ENCODE measurements at regions not wholly inside any gene's neighbourhood (a gene's known extent, or its start where the extent isn't known, plus 50 kb on each side); places are given as distances from the start of the nearest gene placed in this dataset.

GRCh38 chr11:81036168-81036870 lies 1595.5 kb upstream of the TENM4 start:
- H3K27me3 Mint-ChIP-seq (ENCODE audit: low read depth), result no peaks in the 10 kb centered on the region
- peaks cover 29% of the 10 kb centered on the region for H3K9me3 Mint-ChIP-seq
- H3K36me3 Mint-ChIP-seq (ENCODE audit: insufficient read depth), result no peaks in the 10 kb centered on the region
- DNase-seq, result no peak
- H3K4me3 Mint-ChIP-seq, result no peak overlapping the region
- H3K4me1 Mint-ChIP-seq (ENCODE audit: low read depth), result no peaks in the 10 kb centered on the region
- no peak for ATAC-seq

DNA sequence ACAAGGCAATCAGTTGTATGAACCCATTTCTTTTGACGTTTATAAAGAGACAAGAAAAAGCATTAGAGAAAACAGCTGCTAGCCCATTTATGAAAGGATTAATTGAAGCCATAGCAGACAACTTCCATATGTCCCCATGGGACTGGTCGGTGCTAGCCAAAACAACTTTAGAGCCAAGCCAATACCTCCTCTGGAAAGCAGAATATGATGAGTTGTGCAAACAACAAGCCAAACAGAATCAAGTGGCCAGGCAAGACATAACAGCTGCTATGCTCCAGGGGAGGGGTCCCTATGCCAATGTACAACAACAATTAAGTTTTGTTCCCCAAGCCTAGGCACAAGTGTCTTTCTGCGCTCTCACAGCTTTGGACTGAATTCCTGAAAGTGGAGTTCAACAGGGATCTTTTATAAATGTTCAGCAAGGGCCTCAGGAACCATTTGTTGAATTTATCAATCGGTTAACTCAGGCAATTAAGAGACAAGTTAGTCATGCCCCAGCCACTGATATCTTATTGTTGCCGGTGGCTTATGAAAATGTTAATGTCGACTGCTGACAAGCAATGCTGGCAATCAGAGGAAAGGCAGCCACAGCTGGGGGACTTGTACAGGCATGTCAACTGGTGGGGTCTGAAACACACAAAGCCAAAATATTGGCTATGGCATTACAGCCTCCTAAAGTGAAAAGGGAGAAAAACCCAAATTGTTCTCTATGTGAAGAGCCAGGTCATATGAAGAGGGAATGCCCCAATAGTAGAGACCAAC lies 1593.1 kb upstream of the TENM4 start:
- DNase-seq, result no peak
- Mint-ChIP-seq H3K27me3 (ENCODE audit: low read depth) (no peaks in the 10 kb centered on the region), H3K4me1 (ENCODE audit: low read depth) (no peaks in the 10 kb centered on the region), H3K4me3 (no peak overlapping the region), H3K36me3 (ENCODE audit: insufficient read depth) (no peaks in the 10 kb centered on the region), H3K9me3 (peaks cover 29% of the 10 kb centered on the region)
- ATAC-seq, result no peak

- no peak for ATAC-seq
- no peak overlapping the region for H3K4me3 Mint-ChIP-seq
- no peaks in the 10 kb centered on the region for H3K36me3 Mint-ChIP-seq (ENCODE audit: insufficient read depth)
- peaks cover 24% of the 10 kb centered on the region for H3K9me3 Mint-ChIP-seq
- H3K27me3 Mint-ChIP-seq (ENCODE audit: low read depth), result no peaks in the 10 kb centered on the region
- H3K4me1 Mint-ChIP-seq (ENCODE audit: low read depth), result no peaks in the 10 kb centered on the region
- no peak for DNase-seq
These were observed 1592.1 kb upstream of the TENM4 start for GRCh38 chr11:81032906-81033305.

DNA sequence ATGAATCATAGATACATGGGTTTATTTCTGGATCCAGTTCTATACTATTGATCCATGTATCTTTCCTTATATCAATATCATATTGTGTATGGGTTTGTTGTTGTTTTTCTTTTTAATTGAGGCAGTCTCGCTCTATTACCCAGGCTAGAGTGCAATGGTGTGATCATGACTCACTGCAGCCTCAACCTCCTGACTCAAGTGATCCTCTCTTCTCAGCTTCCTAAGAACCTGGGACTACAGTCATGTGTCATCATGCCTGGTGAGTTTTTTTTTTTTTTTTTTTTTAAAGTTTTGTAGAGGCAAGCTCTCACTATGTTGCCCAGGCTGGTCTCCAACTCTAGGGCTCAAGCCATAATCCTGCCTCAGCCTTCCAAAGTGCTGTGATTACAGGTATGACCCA lies 1589.4 kb upstream of the TENM4 start:
- no peaks in the 10 kb centered on the region for H3K4me1 Mint-ChIP-seq (ENCODE audit: low read depth)
- DNase-seq (no peak), ATAC-seq (no peak)
- no peak overlapping the region for H3K4me3 Mint-ChIP-seq
- H3K36me3 Mint-ChIP-seq (ENCODE audit: insufficient read depth), result no peaks in the 10 kb centered on the region
- H3K9me3 Mint-ChIP-seq, result peaks cover 9% of the 10 kb centered on the region
- H3K27me3 Mint-ChIP-seq (ENCODE audit: low read depth), result no peaks in the 10 kb centered on the region

DNA sequence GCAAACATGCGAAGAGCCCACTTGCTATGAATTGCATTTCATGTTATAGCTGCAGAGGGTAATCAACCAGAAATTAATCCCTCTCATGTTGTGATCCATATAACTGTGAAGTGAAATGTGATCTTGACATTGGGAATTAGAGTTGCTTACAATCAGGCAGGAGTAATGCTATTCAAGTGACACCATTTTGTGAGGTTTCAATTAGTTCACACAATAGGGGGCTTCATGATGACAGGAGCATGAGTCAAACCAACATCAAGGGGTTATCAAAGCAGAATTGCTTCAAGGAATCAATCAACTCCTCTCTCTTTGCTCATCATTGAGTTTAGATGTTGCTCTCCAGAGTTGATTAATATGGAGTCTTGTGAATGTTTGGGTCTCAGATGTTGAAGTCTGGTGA lies 1585.2 kb upstream of the TENM4 start:
- no peaks in the 10 kb centered on the region for H3K4me1 Mint-ChIP-seq (ENCODE audit: low read depth)
- ATAC-seq (no peak), DNase-seq (no peak)
- H3K36me3 Mint-ChIP-seq (ENCODE audit: insufficient read depth), result no peaks in the 10 kb centered on the region
- peaks cover 3% of the 10 kb centered on the region for H3K9me3 Mint-ChIP-seq
- H3K4me3 Mint-ChIP-seq, result no peak overlapping the region
- H3K27me3 Mint-ChIP-seq (ENCODE audit: low read depth), result no peaks in the 10 kb centered on the region

DNA sequence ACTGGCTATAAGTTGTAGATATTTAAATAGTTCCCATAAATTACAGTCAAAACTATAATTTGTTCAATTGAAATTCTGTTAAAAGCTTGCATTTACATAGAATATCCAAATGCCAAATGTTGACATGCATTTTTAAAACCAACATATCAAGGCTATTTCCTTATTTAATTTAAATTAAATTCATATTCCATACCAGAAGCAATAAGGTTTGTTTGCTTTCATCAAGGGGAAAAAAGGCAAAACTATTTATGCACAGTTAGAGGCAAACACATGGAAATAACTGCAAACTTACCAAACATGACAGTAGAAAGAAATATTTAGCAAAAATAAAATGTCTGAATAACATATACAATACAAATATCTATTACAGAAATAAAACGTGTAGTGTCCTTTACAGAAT lies 1581.2 kb upstream of the TENM4 start:
- DNase-seq, result no peak
- no peaks in the 10 kb centered on the region for H3K36me3 Mint-ChIP-seq (ENCODE audit: insufficient read depth)
- peaks cover 6% of the 10 kb centered on the region for H3K9me3 Mint-ChIP-seq
- H3K4me1 Mint-ChIP-seq (ENCODE audit: low read depth), result no peaks in the 10 kb centered on the region
- no peak for ATAC-seq
- no peak overlapping the region for H3K4me3 Mint-ChIP-seq
- no peaks in the 10 kb centered on the region for H3K27me3 Mint-ChIP-seq (ENCODE audit: low read depth)

- no peaks in the 10 kb centered on the region for H3K27me3 Mint-ChIP-seq (ENCODE audit: low read depth)
- no peaks in the 10 kb centered on the region for H3K4me1 Mint-ChIP-seq (ENCODE audit: low read depth)
- H3K9me3 Mint-ChIP-seq, result peaks cover 19% of the 10 kb centered on the region
- DNase-seq, result no peak
- no peak for ATAC-seq
- no peak overlapping the region for H3K4me3 Mint-ChIP-seq
- H3K36me3 Mint-ChIP-seq (ENCODE audit: insufficient read depth), result no peaks in the 10 kb centered on the region
These were observed 1569.8 kb upstream of the TENM4 start for GRCh38 chr11:81010631-81011030.

DNA sequence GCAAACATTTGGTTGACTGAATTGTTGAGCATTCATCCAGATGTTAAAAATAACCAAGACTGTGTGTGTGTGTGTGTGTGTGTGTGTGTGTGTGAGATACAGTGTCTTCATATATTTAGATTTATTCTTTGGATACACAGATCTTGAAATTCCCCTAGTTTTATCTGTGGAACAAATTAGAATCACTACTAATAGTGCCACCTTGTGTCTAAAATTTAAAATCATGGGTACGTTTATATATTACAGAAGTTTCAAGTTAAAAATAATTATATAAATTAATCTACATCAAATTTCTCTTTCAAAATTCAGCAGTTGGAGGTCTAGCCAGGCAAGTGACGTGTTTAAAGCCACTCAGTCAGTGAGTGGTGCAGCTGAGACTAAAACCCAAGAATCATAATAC lies 1566.2 kb upstream of the TENM4 start:
- DNase-seq (no peak), ATAC-seq (no peak)
- H3K27me3 Mint-ChIP-seq (ENCODE audit: low read depth), result no peaks in the 10 kb centered on the region
- H3K4me1 Mint-ChIP-seq (ENCODE audit: low read depth), result no peaks in the 10 kb centered on the region
- peaks cover 10% of the 10 kb centered on the region for H3K9me3 Mint-ChIP-seq
- no peaks in the 10 kb centered on the region for H3K36me3 Mint-ChIP-seq (ENCODE audit: insufficient read depth)
- no peak overlapping the region for H3K4me3 Mint-ChIP-seq

DNA sequence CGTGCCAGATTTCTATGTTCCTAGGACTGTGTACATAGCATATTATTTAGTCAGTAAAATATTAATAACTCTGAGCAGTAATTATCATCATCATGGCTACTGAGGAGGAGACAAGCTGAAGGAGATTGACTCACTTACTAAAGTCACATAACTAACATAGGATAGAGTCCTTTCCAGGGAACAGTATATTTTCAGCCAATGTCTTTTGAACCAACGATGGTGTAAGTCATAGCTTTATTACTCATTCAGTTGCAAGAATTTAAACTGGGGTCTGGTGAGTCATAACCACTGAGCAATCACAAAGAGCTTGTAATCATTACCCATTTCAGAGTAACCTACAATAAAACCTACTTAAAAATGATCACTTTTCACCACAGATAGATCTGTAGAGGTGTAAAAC lies 1564.8 kb upstream of the TENM4 start:
- peaks cover 4% of the 10 kb centered on the region for H3K9me3 Mint-ChIP-seq
- H3K36me3 Mint-ChIP-seq (ENCODE audit: insufficient read depth), result no peaks in the 10 kb centered on the region
- no peaks in the 10 kb centered on the region for H3K4me1 Mint-ChIP-seq (ENCODE audit: low read depth)
- no peak for DNase-seq
- H3K27me3 Mint-ChIP-seq (ENCODE audit: low read depth), result no peaks in the 10 kb centered on the region
- ATAC-seq, result no peak
- H3K4me3 Mint-ChIP-seq, result no peak overlapping the region

DNA sequence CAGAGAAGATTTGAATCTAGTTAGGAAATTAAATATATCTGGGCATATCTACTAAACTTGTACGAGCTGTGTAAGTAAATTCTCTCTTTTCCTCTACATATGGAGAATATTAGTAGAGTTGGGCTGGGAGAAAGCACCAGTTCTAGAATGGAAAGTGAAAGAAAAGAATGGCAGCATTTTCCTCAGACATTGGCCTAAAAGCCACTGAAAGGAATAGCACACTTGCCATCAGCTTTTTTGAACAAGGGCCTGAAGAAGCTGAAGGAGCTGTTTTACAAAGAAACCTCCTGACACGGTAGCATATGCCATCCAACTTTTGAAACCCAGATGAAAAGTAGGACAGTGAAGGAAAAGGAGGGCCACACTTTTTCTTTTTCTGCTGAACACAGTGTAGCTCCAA lies 1563.7 kb upstream of the TENM4 start:
- DNase-seq (no peak), ATAC-seq (no peak)
- H3K9me3 Mint-ChIP-seq, result peaks cover 4% of the 10 kb centered on the region
- H3K4me3 Mint-ChIP-seq, result no peak overlapping the region
- H3K36me3 Mint-ChIP-seq (ENCODE audit: insufficient read depth), result no peaks in the 10 kb centered on the region
- H3K4me1 Mint-ChIP-seq (ENCODE audit: low read depth), result no peaks in the 10 kb centered on the region
- no peaks in the 10 kb centered on the region for H3K27me3 Mint-ChIP-seq (ENCODE audit: low read depth)

DNA sequence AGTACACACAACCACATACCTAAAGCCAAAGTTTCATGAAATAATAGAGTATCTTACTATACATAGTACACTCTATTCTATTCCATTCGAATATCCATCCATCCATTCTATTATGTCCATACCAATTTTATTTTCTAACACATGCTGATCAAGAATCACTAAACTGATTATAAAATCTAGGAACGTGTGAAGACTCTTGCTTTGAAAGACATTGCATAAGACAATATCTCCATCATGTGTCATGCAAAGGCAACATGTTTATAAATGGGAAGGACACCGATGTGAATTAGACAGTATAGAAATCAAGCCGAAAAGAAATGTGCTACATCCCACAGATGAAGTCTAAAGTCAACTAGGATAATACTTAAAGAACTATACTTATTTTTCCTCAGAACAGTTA lies 1561.5 kb upstream of the TENM4 start:
- H3K4me3 Mint-ChIP-seq, result no peak overlapping the region
- H3K4me1 Mint-ChIP-seq (ENCODE audit: low read depth), result no peaks in the 10 kb centered on the region
- DNase-seq (no peak), ATAC-seq (no peak)
- no peaks in the 10 kb centered on the region for H3K36me3 Mint-ChIP-seq (ENCODE audit: insufficient read depth)
- H3K9me3 Mint-ChIP-seq, result peaks cover 7% of the 10 kb centered on the region
- no peaks in the 10 kb centered on the region for H3K27me3 Mint-ChIP-seq (ENCODE audit: low read depth)

- Mint-ChIP-seq H3K27me3 (ENCODE audit: low read depth) (no peaks in the 10 kb centered on the region), H3K4me1 (ENCODE audit: low read depth) (no peaks in the 10 kb centered on the region), H3K9me3 (peaks cover 7% of the 10 kb centered on the region), H3K4me3 (no peak overlapping the region), H3K36me3 (ENCODE audit: insufficient read depth) (no peaks in the 10 kb centered on the region)
- ATAC-seq, result no peak
- DNase-seq, result no peak
These were observed 1559.9 kb upstream of the TENM4 start for GRCh38 chr11:81000735-81001134.

- Mint-ChIP-seq H3K27me3 (ENCODE audit: low read depth) (no peaks in the 10 kb centered on the region), H3K9me3 (peaks cover 7% of the 10 kb centered on the region), H3K4me3 (no peak overlapping the region), H3K36me3 (ENCODE audit: insufficient read depth) (no peaks in the 10 kb centered on the region), H3K4me1 (ENCODE audit: low read depth) (no peaks in the 10 kb centered on the region)
- no peak for DNase-seq
- ATAC-seq, result no peak
These were observed 1559.5 kb upstream of the TENM4 start for GRCh38 chr11:81000334-81000733.

DNA sequence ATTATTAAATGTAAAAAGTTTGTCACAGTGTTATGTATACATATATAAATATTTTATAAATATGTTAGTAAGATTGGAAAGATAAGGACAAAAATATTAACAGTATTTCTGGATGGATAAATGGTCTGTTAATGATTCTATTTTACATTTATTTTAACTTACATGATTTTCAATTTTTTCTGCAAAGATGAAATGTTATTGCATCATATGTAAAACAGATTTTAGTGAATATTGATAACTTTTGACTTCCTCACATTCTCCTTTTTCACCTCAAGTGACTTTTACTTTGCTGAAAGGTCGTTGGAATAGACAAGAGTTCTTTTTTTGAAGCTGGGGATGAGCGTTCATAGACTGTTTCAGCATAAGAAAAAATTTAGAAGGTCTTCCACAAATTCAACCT lies 1554.7 kb upstream of the TENM4 start:
- Mint-ChIP-seq H3K27me3 (ENCODE audit: low read depth) (no peaks in the 10 kb centered on the region), H3K36me3 (ENCODE audit: insufficient read depth) (no peaks in the 10 kb centered on the region), H3K4me1 (ENCODE audit: low read depth) (no peaks in the 10 kb centered on the region), H3K4me3 (no peak overlapping the region), H3K9me3 (peaks cover 15% of the 10 kb centered on the region)
- DNase-seq (no peak), ATAC-seq (no peak)

GRCh38 chr11:80993536-80993935 lies 1552.7 kb upstream of the TENM4 start:
- ATAC-seq (no peak), DNase-seq (no peak)
- no peaks in the 10 kb centered on the region for H3K36me3 Mint-ChIP-seq (ENCODE audit: insufficient read depth)
- H3K4me1 Mint-ChIP-seq (ENCODE audit: low read depth), result no peaks in the 10 kb centered on the region
- peaks cover 16% of the 10 kb centered on the region for H3K9me3 Mint-ChIP-seq
- no peaks in the 10 kb centered on the region for H3K27me3 Mint-ChIP-seq (ENCODE audit: low read depth)
- no peak overlapping the region for H3K4me3 Mint-ChIP-seq

Measured in activated T-cell treated with anti-CD3 and anti-CD28 coated beads, Interleukin-2, amount 50 U/mL, for 4 hours (primary cell).